Naive thymus-derived CD8-positive, alpha-beta T cell (primary cell): ENCODE measurements at regions not wholly inside any gene's neighbourhood (a gene's known extent, or its start where the extent isn't known, plus 50 kb on each side); places are given as distances from the start of the nearest gene placed in this dataset.
"Not testable (repeated sequence)": the region's sequence is repeated elsewhere in the genome, so short reads cannot be mapped to it uniquely, and the experiment has no call there.

Experiments
- ATAC-seq, 2 donors: fragments of 150-1000 bp; cut with Tn5 transposase in 1 of 2; sonication (Bioruptor Pico), chemical (Tn5 transposase) in 1 of 2; 1 replicate in 1 of 2; 2 replicates in 1 of 2; pipeline ENCODE4 v1.10.0; 2021; ENCODE audit warnings: mild to moderate bottlenecking in 2 of 2, moderate library complexity in 2 of 2
- POLR2A ChIA-PET: fragments of 350-600 bp; sonication (Branson Sonifier 250); formaldehyde crosslinking; loops from one replicate; lab custom pipeline; 2021; ENCODE audit warnings: antibody characterized with exemption; lab: Charles Lee
- DNase-seq, 10 donors: peaks; one replicate each; pipeline versions ENCODE4 v3.0.0 to v3.0.0-alpha.2; 2020 to 2022
- H3K27ac Mint-ChIP-seq, 10 donors: one replicate each; pipeline ENCODE4 v1.8.0; 2020 to 2022; ENCODE audit warnings: mild to moderate bottlenecking in 10 of 10, mixed read lengths in 10 of 10, moderate library complexity in 4 of 10, inconsistent platforms in 1 of 10
- H3K27me3 Mint-ChIP-seq, 5 donors: one replicate each; pipeline ENCODE4 v1.8.0; 2021 to 2022; ENCODE audit warnings: mixed read lengths in 5 of 5
- H3K36me3 Mint-ChIP-seq, 3 donors: one replicate each; pipeline ENCODE4 v1.8.0; 2020 to 2022; ENCODE audit warnings: mixed read lengths in 3 of 3, mild to moderate bottlenecking in 2 of 3, inconsistent platforms in 1 of 3
- H3K4me1 Mint-ChIP-seq, 4 donors: one replicate each; pipeline ENCODE4 v1.8.0; 2021 to 2022; ENCODE audit warnings: mixed read lengths in 4 of 4
- H3K4me3 Mint-ChIP-seq, 10 donors: one replicate each; pipeline ENCODE4 v1.8.0; 2020 to 2022; ENCODE audit warnings: mild to moderate bottlenecking in 10 of 10, mixed read lengths in 10 of 10, moderate library complexity in 6 of 10, inconsistent platforms in 1 of 10
- H3K9me3 Mint-ChIP-seq, 9 donors: one replicate each; pipeline ENCODE4 v1.8.0; 2020 to 2022; ENCODE audit warnings: mixed read lengths in 9 of 9, mild to moderate bottlenecking in 3 of 9, inconsistent platforms in 1 of 9, moderate library complexity in 1 of 9

DNA sequence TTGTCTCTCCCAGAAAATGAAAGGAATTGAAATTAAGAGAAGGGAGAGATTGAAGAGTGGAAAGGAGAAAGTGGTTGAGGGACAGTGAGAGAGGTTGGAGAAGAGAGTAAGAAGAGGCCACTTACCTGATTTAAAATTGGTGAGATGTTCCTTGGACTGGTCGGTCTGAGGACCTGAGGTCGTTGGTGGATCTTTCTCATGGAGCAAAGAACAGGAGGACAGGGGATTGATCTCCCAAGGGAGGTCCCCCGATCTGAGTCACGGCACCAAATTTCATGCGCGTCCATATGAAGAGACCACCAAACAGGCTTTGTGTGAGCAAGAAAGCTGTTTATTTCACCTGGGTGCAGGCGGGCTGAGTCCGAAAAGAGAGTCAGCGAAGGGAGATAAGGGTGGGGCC, 415.7 kb upstream of the EPHA7 start:
- H3K36me3 Mint-ChIP-seq, H3K27ac Mint-ChIP-seq, H3K27me3 Mint-ChIP-seq, DNase-seq, H3K4me3 Mint-ChIP-seq, ATAC-seq, POLR2A ChIA-PET, H3K4me1 Mint-ChIP-seq: not testable (repeated sequence)
- H3K9me3 Mint-ChIP-seq: peaks cover 0 to 30% (median 4%) of the 10 kb centered on the region in 9 donors

DNA sequence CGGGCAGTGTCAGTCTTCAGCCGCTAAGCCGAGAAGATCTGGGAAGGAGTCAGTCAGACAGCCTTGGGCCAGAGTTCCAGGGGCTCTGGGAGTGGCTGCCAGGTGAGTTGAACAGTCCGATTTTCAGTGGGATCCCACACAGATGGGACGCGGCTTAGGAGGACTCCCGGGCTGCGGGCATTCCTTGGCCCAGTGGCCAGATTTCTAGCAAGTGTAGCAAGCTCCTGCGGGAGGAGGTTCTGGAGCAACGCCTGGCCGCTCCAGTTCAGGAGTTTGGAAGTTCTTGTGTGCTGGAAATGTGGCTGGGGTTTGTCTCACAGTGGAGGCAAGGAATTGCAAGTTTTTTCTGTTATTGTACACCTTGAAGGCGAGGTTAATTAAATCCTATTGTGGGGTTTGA, 414.0 kb upstream of the EPHA7 start:
- POLR2A ChIA-PET, H3K4me3 Mint-ChIP-seq, H3K27ac Mint-ChIP-seq, H3K36me3 Mint-ChIP-seq, ATAC-seq, DNase-seq, H3K27me3 Mint-ChIP-seq, H3K4me1 Mint-ChIP-seq: not testable (repeated sequence)
- peaks cover 0 to 30% (median 6%) of the 10 kb centered on the region in 9 donors for H3K9me3 Mint-ChIP-seq

GRCh38 chr6:93829757-93830156, 410.4 kb upstream of the EPHA7 start:
- H3K27me3 Mint-ChIP-seq, H3K4me3 Mint-ChIP-seq, POLR2A ChIA-PET, H3K27ac Mint-ChIP-seq, DNase-seq, H3K36me3 Mint-ChIP-seq, H3K4me1 Mint-ChIP-seq, ATAC-seq: not testable (repeated sequence)
- peaks cover 0 to 29% (median 6%) of the 10 kb centered on the region in 9 donors for H3K9me3 Mint-ChIP-seq

- Mint-ChIP-seq H3K36me3 (no peaks in the 10 kb centered on the region), H3K4me1 (no peaks in the 10 kb centered on the region), H3K27ac (no peak overlapping the region), H3K4me3 (no peak overlapping the region), H3K27me3 (no peaks in the 10 kb centered on the region), H3K9me3 (peaks cover 0 to 22% (median 5%) of the 10 kb centered on the region in 9 donors)
- no peak for DNase-seq
- POLR2A ChIA-PET: interaction anchor here (0.6 kb wide), 1 partner anchor 10 kb away, joined by 4 read pairs; no protein-coding TSS in a partner anchor
- ATAC-seq: no peak
Observed at GRCh38 chr6:93829009-93829408, 409.6 kb upstream of the EPHA7 start.

- H3K27me3 Mint-ChIP-seq: no peaks in the 10 kb centered on the region
- no peaks in the 10 kb centered on the region for H3K36me3 Mint-ChIP-seq
- peaks cover 0 to 19% (median 6%) of the 10 kb centered on the region in 9 donors for H3K9me3 Mint-ChIP-seq
- no peaks in the 10 kb centered on the region for H3K4me1 Mint-ChIP-seq
- H3K4me3 Mint-ChIP-seq: no peak overlapping the region
- POLR2A ChIA-PET: interaction anchor here (0.6 kb wide), 1 partner anchor 10 kb away, joined by 4 read pairs; no protein-coding TSS in a partner anchor
- no peak overlapping the region for H3K27ac Mint-ChIP-seq
- DNase-seq (no peak), ATAC-seq (no peak)
Observed at GRCh38 chr6:93828553-93828952, 409.2 kb upstream of the EPHA7 start.

- POLR2A ChIA-PET: no interaction called here
- DNase-seq (no peak), ATAC-seq (no peak)
- H3K27me3 Mint-ChIP-seq: no peaks in the 10 kb centered on the region
- H3K36me3 Mint-ChIP-seq: no peaks in the 10 kb centered on the region
- no peak overlapping the region for H3K27ac Mint-ChIP-seq
- peaks cover 0 to 22% (median 6%) of the 10 kb centered on the region in 9 donors for H3K9me3 Mint-ChIP-seq
- no peaks in the 10 kb centered on the region for H3K4me1 Mint-ChIP-seq
- H3K4me3 Mint-ChIP-seq: no peak overlapping the region
Observed at GRCh38 chr6:93827728-93828127, 408.4 kb upstream of the EPHA7 start.

- ATAC-seq (no peak), DNase-seq (no peak)
- POLR2A ChIA-PET: no interaction called here
- Mint-ChIP-seq H3K9me3 (peaks cover 0 to 18% (median 4%) of the 10 kb centered on the region in 9 donors), H3K4me1 (no peaks in the 10 kb centered on the region), H3K27me3 (no peaks in the 10 kb centered on the region), H3K36me3 (no peaks in the 10 kb centered on the region), H3K27ac (no peak overlapping the region), H3K4me3 (no peak overlapping the region)
Observed at GRCh38 chr6:93825950-93826349, 406.6 kb upstream of the EPHA7 start.

DNA sequence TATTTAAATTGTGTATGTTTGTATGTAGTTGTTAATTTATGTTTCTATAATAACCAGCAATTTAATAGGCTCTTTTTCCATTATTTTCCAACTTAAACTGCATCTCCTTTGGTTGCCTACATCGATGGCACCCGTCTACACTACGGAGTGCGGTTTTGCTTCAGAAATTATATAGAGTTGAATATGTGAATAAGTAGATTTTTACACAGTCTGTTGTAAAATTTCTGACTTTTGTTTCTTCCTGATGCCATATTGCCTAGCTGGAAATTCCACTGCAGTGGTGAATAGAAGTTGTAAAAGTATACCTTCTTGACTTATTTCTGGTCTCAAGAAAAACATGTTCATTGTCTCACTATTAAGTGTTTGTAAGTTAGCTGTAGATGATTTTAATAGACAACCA, 404.1 kb upstream of the EPHA7 start:
- DNase-seq: no peak
- no peak for ATAC-seq
- Mint-ChIP-seq H3K4me1 (no peaks in the 10 kb centered on the region), H3K36me3 (no peaks in the 10 kb centered on the region), H3K9me3 (peaks cover 0 to 15% (median 3%) of the 10 kb centered on the region in 9 donors), H3K27me3 (no peaks in the 10 kb centered on the region), H3K4me3 (no peak overlapping the region), H3K27ac (no peak overlapping the region)
- POLR2A ChIA-PET: no interaction called here

DNA sequence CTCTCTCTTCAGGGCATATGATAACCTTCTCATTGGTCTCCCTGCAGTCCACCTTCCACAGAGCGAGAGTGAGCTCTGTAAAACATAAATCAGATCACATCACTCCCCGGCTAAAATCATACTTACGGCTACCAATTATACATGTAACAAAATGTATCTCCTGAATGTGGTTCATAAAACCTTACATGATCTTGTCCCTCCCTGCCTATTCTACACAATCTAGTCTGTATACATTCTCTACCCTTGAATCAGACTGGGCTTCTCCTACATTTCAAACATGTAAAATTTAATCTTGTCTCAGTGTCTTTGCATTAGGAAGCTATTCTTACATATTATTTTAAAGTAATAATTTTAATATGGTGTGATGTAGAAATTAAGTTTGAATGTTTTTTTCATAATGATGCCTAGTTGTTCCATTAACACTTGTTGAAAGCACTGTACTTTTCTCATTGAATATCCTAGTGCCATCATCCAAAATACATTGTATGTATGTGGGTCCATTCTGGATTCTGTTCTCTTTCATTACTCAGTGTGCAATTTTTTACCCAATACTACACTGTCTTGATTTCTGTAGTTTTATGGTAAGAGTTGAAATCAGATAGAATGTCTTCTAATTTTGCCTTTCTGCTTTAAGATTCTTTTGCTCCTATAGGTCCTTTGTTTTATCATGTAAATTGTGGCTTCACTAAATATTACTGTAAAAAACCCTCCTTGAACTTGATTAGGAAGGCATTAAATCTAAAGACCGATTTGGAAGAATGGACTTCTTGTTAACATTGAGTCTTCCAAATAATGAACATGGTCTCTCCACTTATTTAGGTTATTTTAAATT, 403.3 kb upstream of the EPHA7 start:
- H3K36me3 Mint-ChIP-seq: no peaks in the 10 kb centered on the region
- no peak overlapping the region for H3K4me3 Mint-ChIP-seq
- no peaks in the 10 kb centered on the region for H3K27me3 Mint-ChIP-seq
- peaks cover 0 to 15% (median 3%) of the 10 kb centered on the region in 9 donors for H3K9me3 Mint-ChIP-seq
- no peak overlapping the region for H3K27ac Mint-ChIP-seq
- DNase-seq: no peak
- no peak for ATAC-seq
- POLR2A ChIA-PET: no interaction called here
- no peaks in the 10 kb centered on the region for H3K4me1 Mint-ChIP-seq

DNA sequence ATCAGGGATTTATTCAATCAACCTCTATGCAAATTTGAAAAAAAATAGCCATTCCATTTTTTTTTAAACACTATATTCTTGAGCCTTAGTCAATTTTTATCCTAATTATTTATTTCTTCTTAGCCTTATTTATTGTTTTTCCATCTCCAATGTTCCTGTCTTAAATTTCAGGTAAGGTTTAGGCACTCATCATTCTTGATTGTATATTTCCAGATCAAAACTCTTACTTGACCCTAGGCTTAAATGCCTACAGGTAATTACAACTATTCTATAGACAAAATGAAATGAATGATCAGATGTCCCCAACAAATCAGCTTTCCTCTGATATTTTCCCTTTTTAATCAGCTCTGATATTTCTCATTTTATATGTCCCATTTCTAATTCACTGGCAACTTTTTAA, 402.6 kb upstream of the EPHA7 start:
- no peak for ATAC-seq
- Mint-ChIP-seq H3K36me3 (no peaks in the 10 kb centered on the region), H3K27ac (no peak overlapping the region), H3K27me3 (no peaks in the 10 kb centered on the region), H3K4me1 (no peaks in the 10 kb centered on the region), H3K4me3 (no peak overlapping the region), H3K9me3 (peaks cover 0 to 15% (median 3%) of the 10 kb centered on the region in 9 donors)
- DNase-seq: no peak
- POLR2A ChIA-PET: no interaction called here

GRCh38 chr6:93820465-93821082, 401.2 kb upstream of the EPHA7 start:
- POLR2A ChIA-PET: no interaction called here
- ATAC-seq (no peak), DNase-seq (no peak)
- H3K9me3 Mint-ChIP-seq: peaks cover 0 to 15% (median 3%) of the 10 kb centered on the region in 9 donors
- H3K4me3 Mint-ChIP-seq: no peak overlapping the region
- H3K27ac Mint-ChIP-seq: no peak overlapping the region
- no peaks in the 10 kb centered on the region for H3K27me3 Mint-ChIP-seq
- H3K4me1 Mint-ChIP-seq: no peaks in the 10 kb centered on the region
- no peaks in the 10 kb centered on the region for H3K36me3 Mint-ChIP-seq

DNA sequence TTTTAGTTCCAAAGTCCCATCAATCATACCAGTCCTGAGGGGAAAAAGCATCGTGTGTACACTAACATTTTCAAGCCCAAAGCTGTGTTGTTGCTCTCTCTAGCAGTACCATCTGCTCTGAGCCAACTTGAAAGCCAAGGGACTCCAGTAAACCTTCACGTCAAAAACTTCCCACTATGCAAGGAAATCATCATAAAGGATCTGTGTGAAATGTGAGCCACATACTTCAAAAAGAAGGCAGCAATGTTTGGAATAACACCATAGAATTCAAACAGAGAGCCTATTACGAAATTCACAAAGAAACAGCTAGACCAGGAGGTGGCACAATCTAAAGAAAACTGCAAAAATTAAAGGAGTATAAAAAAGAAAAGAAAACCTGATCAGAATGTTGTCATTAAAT, 399.8 kb upstream of the EPHA7 start:
- no peaks in the 10 kb centered on the region for H3K4me1 Mint-ChIP-seq
- ATAC-seq (no peak), DNase-seq (no peak)
- H3K36me3 Mint-ChIP-seq: no peaks in the 10 kb centered on the region
- no peak overlapping the region for H3K4me3 Mint-ChIP-seq
- H3K9me3 Mint-ChIP-seq: peaks cover 0 to 15% (median 5%) of the 10 kb centered on the region in 9 donors
- POLR2A ChIA-PET: interaction anchor here (0.7 kb wide), 1 partner anchor 10 kb away, joined by 4 read pairs; no protein-coding TSS in a partner anchor
- no peaks in the 10 kb centered on the region for H3K27me3 Mint-ChIP-seq
- H3K27ac Mint-ChIP-seq: no peak overlapping the region

DNA sequence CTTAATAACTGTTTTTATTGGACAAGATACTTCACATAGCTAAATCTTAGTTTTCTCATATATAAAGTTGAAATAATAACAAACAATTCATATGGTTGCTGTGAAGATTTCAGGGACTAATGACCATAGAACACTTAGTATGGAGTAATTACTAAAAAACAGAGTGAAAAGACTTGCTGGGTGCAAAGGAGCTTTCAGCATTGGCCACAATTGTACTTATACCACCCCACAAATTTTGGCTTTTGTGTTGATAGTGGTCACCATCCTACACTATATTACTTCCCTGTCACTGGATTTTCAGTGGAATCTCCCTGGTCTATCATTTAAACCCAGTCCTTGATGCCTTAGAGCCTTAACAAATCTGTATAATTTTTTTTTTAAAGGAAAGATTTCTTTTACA, 398.6 kb upstream of the EPHA7 start:
- H3K27ac Mint-ChIP-seq: no peak overlapping the region
- H3K9me3 Mint-ChIP-seq: peaks cover 0 to 15% (median 3%) of the 10 kb centered on the region in 9 donors
- no peak for ATAC-seq
- POLR2A ChIA-PET: no interaction called here
- no peaks in the 10 kb centered on the region for H3K27me3 Mint-ChIP-seq
- no peaks in the 10 kb centered on the region for H3K4me1 Mint-ChIP-seq
- DNase-seq: no peak
- no peaks in the 10 kb centered on the region for H3K36me3 Mint-ChIP-seq
- no peak overlapping the region for H3K4me3 Mint-ChIP-seq
